ENCODE measurements at regions not wholly inside any gene's neighbourhood (a gene's known extent, or its start where the extent isn't known, plus 50 kb on each side); places are given as distances from the start of the nearest gene placed in this dataset.

GRCh38 chr16:10242916-10243315 lies 60.7 kb upstream of the GRIN2A start:
- TF ChIP-seq EP300 (conservative IDR thresholded peaks at IDR 0.05; ENCODE audit: poor library complexity, severe bottlenecking) (no peak), RAD21 (conservative IDR thresholded peaks at IDR 0.05) (no peak), CTCF (IDR thresholded peaks at IDR 0.05; ENCODE audit: poor library complexity, severe bottlenecking) (no peak), SMC3 (conservative IDR thresholded peaks at IDR 0.05; ENCODE audit: poor library complexity) (no peak), TAF1 (IDR thresholded peaks at IDR 0.05; ENCODE audit: low read depth) (no peak), POLR2AphosphoS5 (IDR thresholded peaks at IDR 0.05) (no peak), EZH2 (IDR thresholded peaks at IDR 0.05; ENCODE audit: borderline replicate concordance, insufficient read depth, low read length, poor library complexity, severe bottlenecking) (no peak), MXI1 (conservative IDR thresholded peaks at IDR 0.05; ENCODE audit: poor library complexity, severe bottlenecking) (no peak), REST (IDR thresholded peaks at IDR 0.05; ENCODE audit: borderline replicate concordance) (no peak)
